ENCODE measurements at regions not wholly inside any gene's neighbourhood (a gene's known extent, or its start where the extent isn't known, plus 50 kb on each side); places are given as distances from the start of the nearest gene placed in this dataset.

- TF ChIP-seq POLR2A (IDR thresholded peaks at IDR 0.05; ENCODE audit: extremely low read depth, insufficient read length) (no peak), MAX (IDR thresholded peaks at IDR 0.05; ENCODE audit: low read depth, low read length) (no peak)
- TF ChIP-seq, protein P1, sequence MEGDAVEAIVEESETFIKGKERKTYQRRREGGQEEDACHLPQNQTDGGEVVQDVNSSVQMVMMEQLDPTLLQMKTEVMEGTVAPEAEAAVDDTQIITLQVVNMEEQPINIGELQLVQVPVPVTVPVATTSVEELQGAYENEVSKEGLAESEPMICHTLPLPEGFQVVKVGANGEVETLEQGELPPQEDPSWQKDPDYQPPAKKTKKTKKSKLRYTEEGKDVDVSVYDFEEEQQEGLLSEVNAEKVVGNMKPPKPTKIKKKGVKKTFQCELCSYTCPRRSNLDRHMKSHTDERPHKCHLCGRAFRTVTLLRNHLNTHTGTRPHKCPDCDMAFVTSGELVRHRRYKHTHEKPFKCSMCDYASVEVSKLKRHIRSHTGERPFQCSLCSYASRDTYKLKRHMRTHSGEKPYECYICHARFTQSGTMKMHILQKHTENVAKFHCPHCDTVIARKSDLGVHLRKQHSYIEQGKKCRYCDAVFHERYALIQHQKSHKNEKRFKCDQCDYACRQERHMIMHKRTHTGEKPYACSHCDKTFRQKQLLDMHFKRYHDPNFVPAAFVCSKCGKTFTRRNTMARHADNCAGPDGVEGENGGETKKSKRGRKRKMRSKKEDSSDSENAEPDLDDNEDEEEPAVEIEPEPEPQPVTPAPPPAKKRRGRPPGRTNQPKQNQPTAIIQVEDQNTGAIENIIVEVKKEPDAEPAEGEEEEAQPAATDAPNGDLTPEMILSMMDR (IDR thresholded peaks at IDR 0.05; ENCODE audit: low read depth, low read length) = no peak
These were observed 282.9 kb upstream of the MAP3K1 start for GRCh38 chr5:56532466-56532865.
